Trophoblast cell (in vitro differentiated cells and primary cell): ENCODE measurements at regions not wholly inside any gene's neighbourhood (a gene's known extent, or its start where the extent isn't known, plus 50 kb on each side); places are given as distances from the start of the nearest gene placed in this dataset.
A peak's percentile ranks its signal among the peaks of the same experiment; 100 is the strongest.

ENCODE experiments used
- DNase-seq, 2 donors: peaks; one replicate each; pipeline ENCODE4 v3.0.0-alpha.2; 2016
- H2AFZ ChIP-seq: 2 replicates; pipeline ENCODE4 v1.6.1; 2013; ENCODE audit warnings: low read length, moderate library complexity, mild to moderate bottlenecking; ENCODE audit not compliant: insufficient read depth, poor library complexity
- H2AK5ac ChIP-seq: 2 replicates; pipeline ENCODE4 v1.6.1; 2013; ENCODE audit warnings: mild to moderate bottlenecking, low read length
- H2BK120ac ChIP-seq: 2 replicates; pipeline ENCODE4 v1.6.1; 2013; ENCODE audit warnings: low read length, mild to moderate bottlenecking, moderate library complexity; ENCODE audit not compliant: insufficient read depth, poor library complexity
- H2BK12ac ChIP-seq: 2 replicates; pipeline ENCODE4 v1.6.1; 2013; ENCODE audit warnings: mild to moderate bottlenecking, low read length, moderate library complexity
- H2BK5ac ChIP-seq: 2 replicates; pipeline ENCODE4 v1.6.1; 2013; ENCODE audit warnings: low read length, low read depth, moderate library complexity, mild to moderate bottlenecking; ENCODE audit not compliant: poor library complexity
- H3K14ac ChIP-seq: 2 replicates; pipeline ENCODE4 v1.6.1; 2013; ENCODE audit warnings: mild to moderate bottlenecking, low read length
- H3K18ac ChIP-seq: 2 replicates; pipeline ENCODE4 v1.6.1; 2013; ENCODE audit warnings: mild to moderate bottlenecking, low read length
- H3K23ac ChIP-seq: 2 replicates; pipeline ENCODE4 v1.6.1; 2013; ENCODE audit warnings: low read length
- H3K27ac ChIP-seq: 2 replicates; pipeline ENCODE4 v1.5.1; 2013; ENCODE audit warnings: low read depth, mild to moderate bottlenecking, inconsistent platforms, low read length, moderate library complexity
- H3K27me3 ChIP-seq: 2 replicates; pipeline ENCODE4 v1.6.1; 2013; ENCODE audit warnings: inconsistent platforms, mild to moderate bottlenecking, low read length, moderate library complexity; ENCODE audit not compliant: insufficient read depth
- H3K36me3 ChIP-seq, 2 experiments: 1 replicate in 1 of 2; 2 replicates in 1 of 2; pipeline ENCODE4 v1.6.1; 2013; ENCODE audit warnings: low read length in 2 of 2, mild to moderate bottlenecking in 2 of 2, moderate library complexity in 1 of 2; ENCODE audit not compliant: insufficient read depth in 2 of 2, control insufficient read depth in 1 of 2
- H3K4ac ChIP-seq: 2 replicates; pipeline ENCODE4 v1.6.1; 2013; ENCODE audit warnings: low read depth, mild to moderate bottlenecking, low read length, moderate library complexity
- H3K4me1 ChIP-seq, 2 experiments: 1 replicate in 1 of 2; 2 replicates in 1 of 2; pipeline ENCODE4 v1.6.1; 2013; ENCODE audit warnings: low read length in 2 of 2, mild to moderate bottlenecking in 2 of 2, moderate library complexity in 1 of 2; ENCODE audit not compliant: insufficient read depth in 2 of 2, control insufficient read depth in 1 of 2
- H3K4me2 ChIP-seq: 2 replicates; pipeline ENCODE4 v1.6.1; 2013; ENCODE audit warnings: inconsistent platforms, mild to moderate bottlenecking, low read length, moderate library complexity
- H3K4me3 ChIP-seq: 2 replicates; pipeline ENCODE4 v1.5.1; 2013; ENCODE audit warnings: mild to moderate bottlenecking, low read depth, low read length, inconsistent platforms
- H3K79me1 ChIP-seq: one replicate; pipeline ENCODE4 v1.6.1; 2013; ENCODE audit warnings: low read length
- H3K79me2 ChIP-seq: 2 replicates; pipeline ENCODE4 v1.6.1; 2013; ENCODE audit warnings: low read length, mild to moderate bottlenecking; ENCODE audit not compliant: control insufficient read depth, insufficient read depth, poor library complexity
- H3K9ac ChIP-seq: 2 replicates; pipeline ENCODE4 v1.6.1; 2013; ENCODE audit warnings: mild to moderate bottlenecking, low read length
- H3K9me3 ChIP-seq: 2 replicates; pipeline ENCODE4 v1.6.1; 2013; ENCODE audit warnings: low read depth, mild to moderate bottlenecking, control low read depth, inconsistent platforms, low read length; ENCODE audit not compliant: insufficient read depth
- H4K12ac ChIP-seq: 2 replicates; pipeline ENCODE4 v1.6.1; 2013; ENCODE audit warnings: low read depth, mild to moderate bottlenecking, low read length, moderate library complexity
- H4K8ac ChIP-seq: 2 replicates; pipeline ENCODE4 v1.6.1; 2013; ENCODE audit warnings: low read depth, mild to moderate bottlenecking, low read length, moderate library complexity
- H4K91ac ChIP-seq: one replicate; pipeline ENCODE4 v1.6.1; 2013; ENCODE audit warnings: low read depth, mild to moderate bottlenecking, low read length, moderate library complexity
- WGBS: extraction: QIAGEN DNeasy Blood & Tissue Kit; methylation state at CpG from one replicate; pipeline ENCODE4 v1.1.7; 2013; ENCODE audit warnings: missing lambda C conversion rate; ENCODE audit not compliant: insufficient read length, insufficient coverage; ENCODE audit errors: extremely low coverage; 5-methylcytosine and 5-hydroxymethylcytosine counted together

- H3K79me1 ChIP-seq, result no peaks in the 10 kb centered on the region
These were observed 129.4 kb downstream of the BASP1 start for GRCh38 chr5:17346811-17347210.

GRCh38 chr5:17352223-17352622 lies 134.8 kb downstream of the BASP1 start:
- Histone ChIP-seq H2BK5ac (no peak overlapping the region), H3K4me1 (no peaks in the 10 kb centered on the region), H3K79me1 (no peaks in the 10 kb centered on the region), H3K27me3 (no peaks in the 10 kb centered on the region), H3K9me3 (peaks cover 1% of the 10 kb centered on the region), H3K79me2 (no peaks in the 10 kb centered on the region), H2BK12ac (no peak overlapping the region), H4K12ac (no peak overlapping the region), H4K91ac (no peak overlapping the region), H2BK120ac (no peak overlapping the region), H3K23ac (no peak overlapping the region), H3K14ac (no peak overlapping the region), H3K4me2 (no peak overlapping the region), H2AK5ac (no peak overlapping the region), H3K9ac (no peak overlapping the region), H3K4me3 (no peak overlapping the region), H3K18ac (no peak overlapping the region), H4K8ac (no peak overlapping the region), H2AFZ (no peak overlapping the region), H3K4ac (no peak overlapping the region), H3K36me3 (no peaks in the 10 kb centered on the region), H3K27ac (no peak overlapping the region)
- DNase-seq, result no peak
- no CpG with 5 or more reads among the region's 3 CpGs for WGBS

More at GRCh38 chr5:17346811-17347210, 129.4 kb downstream of the BASP1 start:
- no peaks in the 10 kb centered on the region for H3K79me2 ChIP-seq
- H3K23ac ChIP-seq, result no peak overlapping the region
- H3K9ac ChIP-seq, result no peak overlapping the region
- H3K18ac ChIP-seq, result no peak overlapping the region
- DNase-seq, result peak in 1 of 2 donors; percentile 51
- no CpG with 5 or more reads among the region's 2 CpGs for WGBS
- no peak overlapping the region for H2AK5ac ChIP-seq
- no peak overlapping the region for H4K8ac ChIP-seq
- H2BK12ac ChIP-seq, result no peak overlapping the region
- no peak overlapping the region for H3K4ac ChIP-seq
- no peak overlapping the region for H4K91ac ChIP-seq
- H3K14ac ChIP-seq, result no peak overlapping the region
- no peaks in the 10 kb centered on the region for H3K36me3 ChIP-seq
- H3K9me3 ChIP-seq, result peaks cover 1% of the 10 kb centered on the region
- no peak overlapping the region for H3K4me2 ChIP-seq
- H3K4me1 ChIP-seq, result no peaks in the 10 kb centered on the region
- no peak overlapping the region for H2BK120ac ChIP-seq
- H4K12ac ChIP-seq, result no peak overlapping the region
- H2AFZ ChIP-seq, result no peak overlapping the region
- H3K4me3 ChIP-seq, result no peak overlapping the region
- no peaks in the 10 kb centered on the region for H3K27me3 ChIP-seq
- no peak overlapping the region for H2BK5ac ChIP-seq
- H3K27ac ChIP-seq, result no peak overlapping the region

- Histone ChIP-seq H4K8ac (no peak overlapping the region), H3K9me3 (no peaks in the 10 kb centered on the region), H3K14ac (no peak overlapping the region), H3K79me1 (no peaks in the 10 kb centered on the region), H3K4ac (no peak overlapping the region), H2BK5ac (no peak overlapping the region), H3K36me3 (no peaks in the 10 kb centered on the region), H3K79me2 (no peaks in the 10 kb centered on the region), H3K4me1 (no peaks in the 10 kb centered on the region), H3K23ac (no peak overlapping the region), H2BK12ac (no peak overlapping the region), H3K4me2 (no peak overlapping the region), H2AK5ac (no peak overlapping the region), H4K91ac (no peak overlapping the region), H3K18ac (no peak overlapping the region), H3K27me3 (no peaks in the 10 kb centered on the region), H3K27ac (no peak overlapping the region), H4K12ac (no peak overlapping the region), H3K4me3 (no peak overlapping the region), H2AFZ (no peak overlapping the region), H3K9ac (no peak overlapping the region), H2BK120ac (no peak overlapping the region)
- WGBS, result no CpG with 5 or more reads among the region's 32 CpGs
- no peak for DNase-seq
These were observed 136.8 kb downstream of the BASP1 start for GRCh38 chr5:17354265-17354664.

DNA sequence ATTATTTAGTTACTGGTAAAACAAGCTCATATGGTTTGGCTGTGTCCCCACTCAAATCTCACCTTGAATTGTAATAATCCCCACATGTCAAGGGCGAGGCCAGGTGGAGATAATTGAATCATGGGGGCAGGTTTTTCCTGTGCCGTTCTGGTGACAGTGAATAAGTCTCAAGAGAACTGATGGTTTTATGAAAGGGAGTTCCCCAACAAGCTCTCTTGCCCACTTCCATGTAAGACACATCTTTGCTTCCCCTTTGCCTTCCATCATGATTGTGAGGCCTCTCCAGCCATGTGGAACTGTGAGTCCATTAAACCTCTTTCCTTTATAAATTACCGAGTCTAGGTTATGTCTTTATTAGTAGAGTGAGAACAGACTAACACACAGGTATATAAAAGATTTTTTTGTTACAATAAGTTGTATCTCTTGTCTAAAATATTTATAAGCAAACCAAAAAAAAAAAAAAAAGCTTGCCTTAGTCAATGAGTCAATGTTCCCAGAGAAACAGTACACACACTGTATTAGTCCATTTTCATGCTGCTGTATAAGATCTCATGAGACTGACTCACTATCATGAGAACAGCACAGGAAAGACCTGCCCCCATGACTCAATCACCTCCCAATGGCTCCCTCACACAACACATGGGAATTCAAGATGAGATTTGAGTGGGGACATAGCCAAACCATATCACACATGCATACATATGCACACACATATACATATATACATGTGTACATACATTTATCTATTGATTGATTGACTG lies 138.3 kb downstream of the BASP1 start:
- H3K18ac ChIP-seq, result no peak overlapping the region
- H2BK5ac ChIP-seq, result no peak overlapping the region
- peak in 1 of 2 donors; percentile 21 for DNase-seq
- no peaks in the 10 kb centered on the region for H3K27me3 ChIP-seq
- no peak overlapping the region for H3K23ac ChIP-seq
- no peak overlapping the region for H4K91ac ChIP-seq
- no peak overlapping the region for H2AK5ac ChIP-seq
- no peak overlapping the region for H3K14ac ChIP-seq
- no peak overlapping the region for H4K8ac ChIP-seq
- H4K12ac ChIP-seq, result no peak overlapping the region
- H3K36me3 ChIP-seq, result no peaks in the 10 kb centered on the region
- no peak overlapping the region for H2BK12ac ChIP-seq
- no peak overlapping the region for H3K4ac ChIP-seq
- H2BK120ac ChIP-seq, result no peak overlapping the region
- no peak overlapping the region for H3K9ac ChIP-seq
- H3K4me3 ChIP-seq, result no peak overlapping the region
- H3K4me2 ChIP-seq, result no peak overlapping the region
- no peaks in the 10 kb centered on the region for H3K79me2 ChIP-seq
- WGBS, result no CpG with 5 or more reads among the region's 3 CpGs
- peaks cover 0 to 4% of the 10 kb centered on the region in 2 experiments for H3K4me1 ChIP-seq
- no peak overlapping the region for H2AFZ ChIP-seq
- H3K9me3 ChIP-seq, result no peaks in the 10 kb centered on the region
- H3K79me1 ChIP-seq, result no peaks in the 10 kb centered on the region
- H3K27ac ChIP-seq, result no peak overlapping the region
